Heart left ventricle (tissue), 16 donors: ENCODE measurements at regions not wholly inside any gene's neighbourhood (a gene's known extent, or its start where the extent isn't known, plus 50 kb on each side); places are given as distances from the start of the nearest gene placed in this dataset.

Experiments used
- ATAC-seq, 4 donors: fragments of 200-7000 bp; cut with Tn5 transposase; one replicate each; pipeline ENCODE4 v1.9.1; 2020 to 2022; ENCODE audit warnings: moderate library complexity in 4 of 4, mild to moderate bottlenecking in 3 of 4, moderate number of reproducible peaks in 1 of 4
- DNase-seq, 5 donors: peaks; one replicate each; pipeline ENCODE4 v3.0.0-alpha.2; 2020
- H3K27ac ChIP-seq, 12 donors: fragments of 200-600 bp; sonication (generic) in 4 of 12; one replicate each; pipeline versions ENCODE4 v1.5.0 to v1.8.0; 2016 to 2022; ENCODE audit warnings: mild to moderate bottlenecking in 2 of 12
- H3K27me3 ChIP-seq, 9 donors: fragments of 200-600 bp; sonication (generic) in 2 of 9; one replicate each; pipeline versions ENCODE4 v1.5.1 to v1.8.0; 2016 to 2022; ENCODE audit warnings: mild to moderate bottlenecking in 3 of 9
- H3K36me3 ChIP-seq, 9 donors: fragments of 200-600 bp; sonication (generic) in 2 of 9; one replicate each; pipeline versions ENCODE4 v1.5.0 to v1.8.0; 2018 to 2022; ENCODE audit warnings: mild to moderate bottlenecking in 2 of 9
- H3K4me1 ChIP-seq, 12 donors: fragments of 200-600 bp; sonication (generic) in 4 of 12; one replicate each; pipeline versions ENCODE4 v1.5.0 to v1.8.0; 2016 to 2022; ENCODE audit warnings: mild to moderate bottlenecking in 3 of 12
- H3K4me3 ChIP-seq, 12 donors: fragments of 200-600 bp; sonication (generic) in 4 of 12; one replicate each; pipeline versions ENCODE4 v1.5.0 to v1.8.0; 2017 to 2022; ENCODE audit warnings: mild to moderate bottlenecking in 9 of 12, moderate library complexity in 4 of 12
- H3K9me3 ChIP-seq, 12 donors: fragments of 200-600 bp; sonication (generic) in 4 of 12; one replicate each; pipeline versions ENCODE4 v1.5.0 to v1.8.0; 2016 to 2022; ENCODE audit warnings: mild to moderate bottlenecking in 1 of 12
- CTCF ChIP-seq, 12 donors: fragments of 200-600 bp; sonication (generic) in 4 of 12; IDR thresholded peaks; one replicate each; pipeline versions ENCODE4 v1.5.0 to v1.8.0; 2018 to 2022; ENCODE audit warnings: antibody characterized with exemption in 12 of 12, mild to moderate bottlenecking in 5 of 12
- POLR2A ChIP-seq, 2 donors: fragments of 450-650 bp; IDR thresholded peaks; one replicate each; pipeline ENCODE4 v1.6.1; 2017; ENCODE audit warnings: antibody characterized with exemption in 2 of 2, mild to moderate bottlenecking in 2 of 2, moderate library complexity in 2 of 2
- WGBS, 4 donors: extraction: QIAGEN DNeasy Blood & Tissue Kit in 2 of 4; methylation state at CpG; one replicate each; pipeline versions ENCODE4 v1.1.5 to v1.1.7; 2013 to 2018; 5-methylcytosine and 5-hydroxymethylcytosine counted together
- intact Hi-C, 10 donors: fragments of 100-400 bp; cut with DNase I; formaldehyde crosslinking; loops; one replicate each; pipeline versions ENCODE4 v1.11.1 to v1.14.2; 2022
- donor health status: ischemic (EF 13 %, LVEDD 7.1; RV severe dilation, severe dysfunction).
- donor health status: healthy with polysubstance abuse.
- donor health status: DM: no; HTN: yes; CAD: no.
- donor health status: DM: no; HTN: no; CAD: no.
- donor health status: ischemic (EF 25% LVEDD 6.9; RV normal size, moderate dysfunction).
- donor health status: ischemic (EF 25% LVEDD 5.7; RV mildly dilated, moderate dysfunction).
- donor health status: healthy.
- donor health status: DM: yes; HTN: yes; CAD: no.
- donor health status: ischemic (EF 35%, LVEDD 5.7; RV mildly dilated, moderate dysfunction).
- donor health status: nonischemic (EF 11% LVEDD 7.7; RV severe dilation, severe dysfunction).
- donor health status: DM: yes; HTN: yes; CAD: no.
- donor health status: PGD.
- donor health status: ischemic (EF 29% LVEDD 5.4; RV normal size, mild dysfunction).
- donor health status: nonischemic (EF 23%, LVEDD 6.1; RV moderate dilation, normal function).

GRCh38 chr3:144773350-144773749, 801.7 kb downstream of the DIPK2A start:
- TF ChIP-seq CTCF (IDR thresholded peaks at IDR 0.05) (no peak), POLR2A (IDR thresholded peaks at IDR 0.05) (no peak)
- peaks cover 0 to 11% (median 0%) of the 10 kb centered on the region in 12 donors for H3K4me1 ChIP-seq
- ATAC-seq (no peak), DNase-seq (no peak)
- no peaks in the 10 kb centered on the region for H3K27me3 ChIP-seq
- 89 to 93% (median 91%) methylated on average over 4 of the region's 4 CpGs for WGBS, 4 donors
- no peaks in the 10 kb centered on the region for H3K9me3 ChIP-seq
- H3K36me3 ChIP-seq = no peaks in the 10 kb centered on the region
- H3K27ac ChIP-seq = no peak overlapping the region
- no peak overlapping the region for H3K4me3 ChIP-seq
- intact Hi-C loops = loop anchor here in 1 of 10 donors (10.0 kb wide), 1 partner anchor 889 kb away; no protein-coding TSS in a partner anchor

- 79 to 86% (median 84%) methylated on average over 5 of the region's 5 CpGs for WGBS, 4 donors
- no peaks in the 10 kb centered on the region for H3K36me3 ChIP-seq
- H3K4me1 ChIP-seq = peaks cover 0 to 11% (median 0%) of the 10 kb centered on the region in 12 donors
- DNase-seq = no peak
- no peak for TF ChIP-seq CTCF (IDR thresholded peaks at IDR 0.05)
- TF ChIP-seq POLR2A (IDR thresholded peaks at IDR 0.05) = no peak
- H3K27ac ChIP-seq = no peak overlapping the region
- intact Hi-C loops = loop anchor here in 1 of 10 donors (10.0 kb wide), 1 partner anchor 890 kb away; no protein-coding TSS in a partner anchor
- no peak for ATAC-seq
- H3K27me3 ChIP-seq = no peaks in the 10 kb centered on the region
- H3K9me3 ChIP-seq = no peaks in the 10 kb centered on the region
- no peak overlapping the region for H3K4me3 ChIP-seq
Observed at GRCh38 chr3:144774897-144775296, 803.3 kb downstream of the DIPK2A start.

- Histone ChIP-seq H3K4me3 (no peak overlapping the region), H3K27ac (no peak overlapping the region), H3K36me3 (no peaks in the 10 kb centered on the region), H3K4me1 (peaks cover 0 to 11% (median 0%) of the 10 kb centered on the region in 12 donors), H3K9me3 (no peaks in the 10 kb centered on the region), H3K27me3 (no peaks in the 10 kb centered on the region)
- intact Hi-C loops = loop anchor here in 1 of 10 donors (10.0 kb wide), 1 partner anchor 891 kb away; no protein-coding TSS in a partner anchor
- DNase-seq (no peak), ATAC-seq (no peak)
- no peak for TF ChIP-seq CTCF (IDR thresholded peaks at IDR 0.05)
- no peak for TF ChIP-seq POLR2A (IDR thresholded peaks at IDR 0.05)
Observed at GRCh38 chr3:144775551-144775950, 803.9 kb downstream of the DIPK2A start.

GRCh38 chr3:144777906-144778305, 806.3 kb downstream of the DIPK2A start:
- DNase-seq (no peak), ATAC-seq (no peak)
- H3K4me3 ChIP-seq = no peak overlapping the region
- intact Hi-C loops = loop anchor here in 1 of 10 donors (10.0 kb wide), 1 partner anchor 893 kb away; no protein-coding TSS in a partner anchor
- TF ChIP-seq POLR2A (IDR thresholded peaks at IDR 0.05) (no peak), CTCF (IDR thresholded peaks at IDR 0.05) (no peak)
- no peak overlapping the region for H3K27ac ChIP-seq
- no peaks in the 10 kb centered on the region for H3K9me3 ChIP-seq
- H3K4me1 ChIP-seq = no peaks in the 10 kb centered on the region
- WGBS, 4 donors = 56 to 68% (median 65%) methylated on average over 2 of the region's 2 CpGs
- no peaks in the 10 kb centered on the region for H3K27me3 ChIP-seq
- no peaks in the 10 kb centered on the region for H3K36me3 ChIP-seq
